Lung (tissue), 11 donors: ENCODE measurements at regions not wholly inside any gene's neighbourhood (a gene's known extent, or its start where the extent isn't known, plus 50 kb on each side); places are given as distances from the start of the nearest gene placed in this dataset.
"Not testable (repeated sequence)": the region's sequence is repeated elsewhere in the genome, so short reads cannot be mapped to it uniquely, and the experiment has no call there.

Experiments used
- ATAC-seq: fragments of 200-7000 bp; cut with Tn5 transposase; one replicate; pipeline ENCODE4 v1.9.1; 2020; ENCODE audit warnings: moderate number of reproducible peaks; ENCODE audit not compliant: insufficient read depth, low FRiP score
- DNase-seq, 3 donors: peaks; one replicate each; pipeline ENCODE4 v3.0.0-alpha.2; 2013 to 2017
- H3K27ac ChIP-seq, 2 donors: one replicate each; pipeline ENCODE4 v1.5.1; 2013; ENCODE audit warnings: mild to moderate bottlenecking in 2 of 2, moderate library complexity in 2 of 2, control low read depth in 1 of 2, inconsistent platforms in 1 of 2, low read depth in 1 of 2, low read length in 1 of 2
- H3K27me3 ChIP-seq, 3 donors: one replicate each; pipeline ENCODE4 v1.5.1; 2013; ENCODE audit warnings: low read length in 2 of 3; ENCODE audit not compliant: control insufficient read depth in 3 of 3, insufficient read depth in 3 of 3
- H3K36me3 ChIP-seq, 4 donors: one replicate each; pipeline ENCODE4 v1.5.1; 2013; ENCODE audit warnings: low read length in 4 of 4, mild to moderate bottlenecking in 1 of 4, moderate library complexity in 1 of 4; ENCODE audit not compliant: control insufficient read depth in 4 of 4, insufficient read depth in 4 of 4
- H3K4me1 ChIP-seq, 5 donors: one replicate each; pipeline ENCODE4 v1.5.1; 2013; ENCODE audit warnings: low read length in 5 of 5, mild to moderate bottlenecking in 2 of 5, moderate library complexity in 1 of 5; ENCODE audit not compliant: control insufficient read depth in 5 of 5, insufficient read depth in 5 of 5
- H3K4me3 ChIP-seq: one replicate; pipeline ENCODE4 v1.5.1; 2013; ENCODE audit warnings: mild to moderate bottlenecking, control low read depth, moderate library complexity
- H3K9ac ChIP-seq, 2 donors: one replicate each; pipeline ENCODE4 v1.5.1; 2013; ENCODE audit warnings: low read length in 2 of 2, control low read depth in 1 of 2; ENCODE audit not compliant: insufficient read depth in 1 of 2
- H3K9me3 ChIP-seq, 4 donors: one replicate each; pipeline ENCODE4 v1.5.1; 2013; ENCODE audit warnings: low read length in 3 of 4, mild to moderate bottlenecking in 1 of 4, moderate library complexity in 1 of 4; ENCODE audit not compliant: control insufficient read depth in 4 of 4, insufficient read depth in 3 of 4
- WGBS, 2 donors: extraction: QIAGEN DNeasy Blood & Tissue Kit; methylation state at CpG; one replicate each; pipeline ENCODE4 v1.1.7; 2013; 5-methylcytosine and 5-hydroxymethylcytosine counted together
- TF ChIP-seq, protein P1 (sequence below): IDR thresholded peaks from 2 replicates; pipeline ENCODE4 v1.5.1; 2012; ENCODE audit warnings: mild to moderate bottlenecking; ENCODE audit errors: control extremely low read depth, extremely low read depth
- donor health status: control.
- donor health status: control.
- donor health status: Bipolar disorder and iron deficiency.
- donor health status: healthy.
- donor health status: DM: yes; HTN: yes; CAD: no.

DNA sequence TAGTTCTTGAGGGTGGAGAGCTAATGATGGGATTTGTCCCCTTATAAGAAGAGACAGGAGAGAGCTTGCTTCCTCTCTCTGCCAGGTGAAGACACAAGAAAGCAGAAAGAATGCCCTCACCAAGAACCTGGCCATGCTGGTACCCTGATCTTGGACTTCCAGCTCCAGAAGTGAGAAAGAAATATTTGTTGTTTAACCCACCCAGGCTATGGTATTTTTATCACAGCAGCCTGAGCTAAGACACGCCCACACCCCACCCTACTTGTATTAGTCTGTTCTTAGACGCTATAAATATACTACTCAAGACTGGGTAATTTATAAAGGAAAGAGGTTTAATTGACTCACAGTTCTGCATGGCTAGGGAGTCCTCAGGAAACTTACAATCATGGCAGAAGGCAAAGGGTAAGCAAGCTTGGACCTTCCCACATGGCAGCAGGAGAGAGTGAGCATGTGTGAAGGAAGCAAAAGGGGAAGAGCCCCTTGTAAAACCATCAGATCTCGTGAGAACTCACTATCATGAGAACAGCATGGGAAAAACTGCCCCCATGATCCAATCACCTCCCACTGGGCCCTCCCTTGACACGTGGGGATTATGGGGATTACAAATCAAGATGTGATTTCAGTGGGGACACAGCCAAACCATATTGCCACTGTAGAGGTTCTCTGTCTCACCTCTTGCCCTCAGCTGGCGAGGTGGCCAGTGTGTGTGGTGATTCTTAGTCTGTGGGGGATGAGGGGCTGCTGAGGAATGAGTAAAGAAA is 57.4 kb upstream of the RCBTB2 start:
- Histone ChIP-seq H3K27me3 (no peaks in the 10 kb centered on the region), H3K4me1 (peaks cover 2 to 16% (median 6%) of the 10 kb centered on the region in 5 donors), H3K9ac (no peak overlapping the region), H3K27ac (no peak overlapping the region), H3K36me3 (no peaks in the 10 kb centered on the region), H3K4me3 (no peak overlapping the region), H3K9me3 (peaks cover 0 to 2% (median 0%) of the 10 kb centered on the region in 4 donors)
- WGBS, 2 donors, result 74 to 84% methylated on average over 5 of the region's 5 CpGs
- ATAC-seq, result no peak
- TF ChIP-seq, protein P1, sequence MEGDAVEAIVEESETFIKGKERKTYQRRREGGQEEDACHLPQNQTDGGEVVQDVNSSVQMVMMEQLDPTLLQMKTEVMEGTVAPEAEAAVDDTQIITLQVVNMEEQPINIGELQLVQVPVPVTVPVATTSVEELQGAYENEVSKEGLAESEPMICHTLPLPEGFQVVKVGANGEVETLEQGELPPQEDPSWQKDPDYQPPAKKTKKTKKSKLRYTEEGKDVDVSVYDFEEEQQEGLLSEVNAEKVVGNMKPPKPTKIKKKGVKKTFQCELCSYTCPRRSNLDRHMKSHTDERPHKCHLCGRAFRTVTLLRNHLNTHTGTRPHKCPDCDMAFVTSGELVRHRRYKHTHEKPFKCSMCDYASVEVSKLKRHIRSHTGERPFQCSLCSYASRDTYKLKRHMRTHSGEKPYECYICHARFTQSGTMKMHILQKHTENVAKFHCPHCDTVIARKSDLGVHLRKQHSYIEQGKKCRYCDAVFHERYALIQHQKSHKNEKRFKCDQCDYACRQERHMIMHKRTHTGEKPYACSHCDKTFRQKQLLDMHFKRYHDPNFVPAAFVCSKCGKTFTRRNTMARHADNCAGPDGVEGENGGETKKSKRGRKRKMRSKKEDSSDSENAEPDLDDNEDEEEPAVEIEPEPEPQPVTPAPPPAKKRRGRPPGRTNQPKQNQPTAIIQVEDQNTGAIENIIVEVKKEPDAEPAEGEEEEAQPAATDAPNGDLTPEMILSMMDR, result no peak
- DNase-seq, result no peak

DNA sequence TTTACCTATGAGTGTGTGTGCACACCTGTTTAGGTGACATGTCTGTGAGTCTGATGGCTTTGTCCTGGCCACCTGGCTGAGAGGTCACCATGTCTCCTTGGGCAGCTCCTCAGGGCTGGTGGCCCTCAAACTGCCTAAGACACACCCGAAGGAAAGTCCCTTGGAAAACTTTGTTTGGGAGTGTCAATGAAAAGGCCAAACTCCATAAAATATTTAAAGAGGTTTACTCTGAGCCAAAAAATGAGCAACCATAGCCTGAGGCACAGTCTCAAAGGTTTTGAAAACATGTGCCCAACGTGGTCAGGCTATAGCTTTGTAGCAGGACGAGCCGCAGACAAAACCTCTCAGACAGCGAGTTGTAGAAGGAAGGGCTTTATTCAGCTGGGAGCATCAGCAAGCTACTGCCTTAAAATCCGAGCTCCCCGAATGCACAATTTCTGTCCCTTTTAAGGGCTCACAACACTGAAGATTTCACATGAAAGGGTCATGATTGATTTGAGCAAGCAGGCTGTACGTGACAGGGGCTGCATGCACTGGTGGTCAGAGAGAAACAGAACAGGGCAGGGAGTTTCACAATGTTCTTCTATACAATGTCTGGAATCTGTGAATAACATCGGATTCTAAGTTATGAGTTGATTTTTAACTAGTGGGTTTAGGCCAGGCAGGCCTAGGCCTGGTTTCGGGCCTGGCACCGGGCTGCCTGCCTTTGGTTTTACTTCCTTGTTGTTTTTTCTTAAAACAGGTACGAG is 58.4 kb upstream of the RCBTB2 start:
- H3K4me1 ChIP-seq, DNase-seq, H3K27ac ChIP-seq, H3K27me3 ChIP-seq, H3K9ac ChIP-seq, H3K9me3 ChIP-seq, ATAC-seq, H3K36me3 ChIP-seq, H3K4me3 ChIP-seq: not testable (repeated sequence)
- 87 to 94% methylated on average over 12 of the region's 12 CpGs for WGBS, 2 donors

DNA sequence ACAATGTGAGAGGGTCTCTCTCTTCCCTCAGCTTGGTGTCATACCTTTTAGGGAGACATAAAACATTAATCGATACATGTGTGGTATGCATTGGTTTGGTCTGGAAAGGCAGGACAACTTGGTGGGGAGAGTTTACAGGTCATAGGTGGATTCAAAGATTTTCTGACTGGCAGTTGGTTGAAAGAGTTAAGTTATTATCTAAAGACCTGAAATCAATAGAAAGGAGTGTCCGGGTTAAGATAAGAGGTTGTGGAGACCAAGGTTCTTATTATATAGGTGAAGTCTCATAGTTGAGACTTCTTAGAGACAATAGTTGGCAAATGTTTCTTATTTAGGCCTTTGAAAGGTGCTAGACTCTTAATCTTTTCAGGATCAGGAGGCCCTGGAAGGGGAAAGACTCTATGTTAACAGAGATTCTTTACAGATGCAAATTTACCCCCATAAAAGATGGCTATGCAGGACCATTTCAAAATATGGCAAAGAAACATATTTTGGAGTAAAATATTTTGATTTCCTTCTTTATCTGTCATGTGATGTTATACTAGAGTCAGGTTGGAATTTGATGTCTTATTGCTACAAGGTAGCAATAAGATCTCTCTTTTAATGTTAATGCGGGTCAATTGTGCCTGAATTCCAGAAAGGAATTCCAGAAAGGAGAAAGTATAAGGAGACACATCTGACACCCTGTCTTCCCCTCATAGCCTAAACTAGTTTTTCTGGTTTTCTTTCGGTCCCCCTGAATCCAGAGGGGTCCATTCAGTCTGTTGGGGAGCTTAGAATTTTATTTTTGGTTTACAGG is 59.2 kb upstream of the RCBTB2 start:
- no peaks in the 10 kb centered on the region for H3K36me3 ChIP-seq
- H3K27ac ChIP-seq, result no peak overlapping the region
- DNase-seq (no peak), ATAC-seq (no peak)
- peaks cover 0 to under 1% (median 0%) of the 10 kb centered on the region in 5 donors for H3K4me1 ChIP-seq
- peaks cover 0 to 2% (median 0%) of the 10 kb centered on the region in 4 donors for H3K9me3 ChIP-seq
- no peak overlapping the region for H3K9ac ChIP-seq
- no peak overlapping the region for H3K4me3 ChIP-seq
- 80 to 92% methylated on average over 4 of the region's 4 CpGs for WGBS, 2 donors
- no peaks in the 10 kb centered on the region for H3K27me3 ChIP-seq
- TF ChIP-seq, protein P1, result no peak

DNA sequence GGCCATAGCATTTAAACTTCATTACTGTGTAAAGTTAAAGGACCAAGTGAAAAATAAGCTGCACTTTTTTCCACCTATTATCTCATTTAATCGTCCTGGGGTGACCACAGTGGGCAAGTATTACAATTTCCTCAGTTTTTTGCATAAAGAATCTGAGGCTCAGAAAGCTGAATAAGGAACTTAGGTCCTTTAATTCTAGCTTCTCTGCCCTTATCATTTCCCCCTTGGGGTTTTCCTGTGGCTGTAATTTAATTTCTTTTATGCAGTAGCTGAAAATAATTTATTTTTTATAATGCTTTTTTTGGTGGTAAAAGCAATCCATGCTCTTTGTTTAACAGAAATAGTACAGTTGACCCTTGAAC is 59.8 kb upstream of the RCBTB2 start:
- WGBS, 2 donors, result 29 to 54% methylated on average over 1 of the region's 1 CpG
- H3K4me3 ChIP-seq, result no peak overlapping the region
- no peaks in the 10 kb centered on the region for H3K4me1 ChIP-seq
- peaks cover 0 to 2% (median 0%) of the 10 kb centered on the region in 4 donors for H3K9me3 ChIP-seq
- no peaks in the 10 kb centered on the region for H3K27me3 ChIP-seq
- DNase-seq, result no peak
- H3K9ac ChIP-seq, result no peak overlapping the region
- H3K36me3 ChIP-seq, result no peaks in the 10 kb centered on the region
- TF ChIP-seq, protein P1, result no peak
- no peak for ATAC-seq
- H3K27ac ChIP-seq, result no peak overlapping the region
